OCI-M2 (cell line): ENCODE measurements at regions not wholly inside any gene's neighbourhood (a gene's known extent, or its start where the extent isn't known, plus 50 kb on each side); places are given as distances from the start of the nearest gene placed in this dataset.

Source experiments
- DNase-seq: peaks from one replicate; lab custom pipeline; 2025; ENCODE audit not compliant: unreplicated experiment; lab: John Stamatoyannopoulos, UW

- no peak for DNase-seq
These were observed 168.1 kb upstream of the NOVA1 start for GRCh38 chr14:26765768-26766520.

- no peak for DNase-seq
These were observed 168.9 kb upstream of the NOVA1 start for GRCh38 chr14:26766726-26767125.

GRCh38 chr14:26773906-26774593 lies 176.2 kb upstream of the NOVA1 start:
- DNase-seq: no peak

GRCh38 chr14:26775765-26776563 lies 178.1 kb upstream of the NOVA1 start:
- DNase-seq: no peak

GRCh38 chr14:26791117-26791806 lies 193.4 kb upstream of the NOVA1 start:
- no peak for DNase-seq

GRCh38 chr14:26794731-26795130 lies 196.9 kb upstream of the NOVA1 start:
- DNase-seq: no peak

GRCh38 chr14:26808407-26808806 lies 210.6 kb upstream of the NOVA1 start:
- no peak for DNase-seq

GRCh38 chr14:26810631-26811030 lies 212.8 kb upstream of the NOVA1 start:
- DNase-seq: no peak

GRCh38 chr14:26811756-26812305 lies 214.0 kb upstream of the NOVA1 start:
- DNase-seq: no peak

- no peak for DNase-seq
These were observed 222.3 kb upstream of the NOVA1 start for GRCh38 chr14:26820138-26820537.

GRCh38 chr14:26820572-26820971 lies 222.7 kb upstream of the NOVA1 start:
- no peak for DNase-seq

- no peak for DNase-seq
These were observed 230.9 kb upstream of the NOVA1 start for GRCh38 chr14:26828741-26829140.

GRCh38 chr14:26833621-26834176 lies 235.9 kb upstream of the NOVA1 start:
- no peak for DNase-seq

- DNase-seq: no peak
These were observed 238.2 kb upstream of the NOVA1 start for GRCh38 chr14:26835979-26836570.

- no peak for DNase-seq
These were observed 241.6 kb upstream of the NOVA1 start for GRCh38 chr14:26839481-26839880.

- no peak for DNase-seq
These were observed 243.5 kb upstream of the NOVA1 start for GRCh38 chr14:26841326-26841725.

- no peak for DNase-seq
These were observed 244.3 kb upstream of the NOVA1 start for GRCh38 chr14:26841920-26842741.

- DNase-seq: no peak
These were observed 247.5 kb upstream of the NOVA1 start for GRCh38 chr14:26845151-26845818.

GRCh38 chr14:26846388-26846787 lies 248.6 kb upstream of the NOVA1 start:
- no peak for DNase-seq
